GM18520 (cell line): ENCODE measurements at regions not wholly inside any gene's neighbourhood (a gene's known extent, or its start where the extent isn't known, plus 50 kb on each side); places are given as distances from the start of the nearest gene placed in this dataset.

ENCODE experiments used
- ATAC-seq: cut with Tn5 transposase; IDR thresholded peaks from one replicate; pipeline ENCODE4 v1.9.1; 2021; ENCODE audit not compliant: unreplicated experiment

GRCh38 chr4:14277505-14277904, 650.0 kb upstream of the BOD1L1 start:
- no peak for ATAC-seq

GRCh38 chr4:14280567-14280966, 653.0 kb upstream of the BOD1L1 start:
- no peak for ATAC-seq

- no peak for ATAC-seq
Observed at GRCh38 chr4:14284578-14284977, 657.1 kb upstream of the BOD1L1 start.

- ATAC-seq: no peak
Observed at GRCh38 chr4:14289708-14290107, 662.2 kb upstream of the BOD1L1 start.

GRCh38 chr4:14293582-14293981, 666.1 kb upstream of the BOD1L1 start:
- no peak for ATAC-seq

GRCh38 chr4:14294611-14295010, 667.1 kb upstream of the BOD1L1 start:
- ATAC-seq: no peak

GRCh38 chr4:14299166-14299565, 671.6 kb upstream of the BOD1L1 start:
- no peak for ATAC-seq

GRCh38 chr4:14302021-14302420, 674.5 kb upstream of the BOD1L1 start:
- ATAC-seq: no peak

GRCh38 chr4:14303856-14304255, 676.3 kb upstream of the BOD1L1 start:
- ATAC-seq: no peak

GRCh38 chr4:14308229-14308651, 680.7 kb upstream of the BOD1L1 start:
- ATAC-seq: no peak

GRCh38 chr4:14309431-14309830, 681.9 kb upstream of the BOD1L1 start:
- no peak for ATAC-seq

GRCh38 chr4:14313757-14314156, 686.2 kb upstream of the BOD1L1 start:
- no peak for ATAC-seq

GRCh38 chr4:14315129-14315528, 687.2 kb upstream of the CPEB2 start:
- ATAC-seq: no peak

GRCh38 chr4:14317351-14317750, 684.9 kb upstream of the CPEB2 start:
- ATAC-seq: no peak

GRCh38 chr4:14318671-14319070, 683.6 kb upstream of the CPEB2 start:
- ATAC-seq: no peak

- no peak for ATAC-seq
Observed at GRCh38 chr4:14321723-14322122, 680.6 kb upstream of the CPEB2 start.

GRCh38 chr4:14323191-14323590, 679.1 kb upstream of the CPEB2 start:
- no peak for ATAC-seq

GRCh38 chr4:14329228-14329627, 673.1 kb upstream of the CPEB2 start:
- ATAC-seq: no peak

- no peak for ATAC-seq
Observed at GRCh38 chr4:14333616-14334015, 668.7 kb upstream of the CPEB2 start.

GRCh38 chr4:14334166-14334565, 668.1 kb upstream of the CPEB2 start:
- no peak for ATAC-seq

- ATAC-seq: no peak
Observed at GRCh38 chr4:14335872-14336271, 666.4 kb upstream of the CPEB2 start.

- ATAC-seq: no peak
Observed at GRCh38 chr4:14336656-14337055, 665.6 kb upstream of the CPEB2 start.

- no peak for ATAC-seq
Observed at GRCh38 chr4:14337892-14338584, 664.2 kb upstream of the CPEB2 start.
